ENCODE measurements at regions not wholly inside any gene's neighbourhood (a gene's known extent, or its start where the extent isn't known, plus 50 kb on each side); places are given as distances from the start of the nearest gene placed in this dataset.

- ChIA-PET RAD21 (ENCODE audit: low non-redundant PET in 1 of 2, low total read pairs in 2 of 2, uncharacterized antibody in 2 of 2, unreplicated experiment in 2 of 2) (no interaction called here), POLR2A (no interaction called here), CTCF (no interaction called here)
- Histone ChIP-seq H3K4me2 (ENCODE audit: low read length) (no peak overlapping the region), H3K9me2 (ENCODE audit: insufficient read depth) (no peaks in the 10 kb centered on the region), H3K9ac (ENCODE audit: low read length) (no peak overlapping the region), H3K79me2 (ENCODE audit: insufficient read depth, low read length) (no peaks in the 10 kb centered on the region), H3K9me3 (ENCODE audit: control insufficient read depth in 1 of 2, insufficient read depth in 1 of 2, low read depth in 1 of 2, low read length in 2 of 2) (no peaks in the 10 kb centered on the region), H2AFZ (ENCODE audit: low read depth, low read length, poor library complexity, severe bottlenecking) (no peak overlapping the region), H3K36me3 (ENCODE audit: control insufficient read depth in 1 of 2, insufficient read depth in 2 of 2, low read length in 2 of 2) (no peaks in the 10 kb centered on the region), H4K20me1 (ENCODE audit: insufficient read depth) (no peaks in the 10 kb centered on the region), H3K4me1 (ENCODE audit: control insufficient read depth in 1 of 2, insufficient read depth in 2 of 2, low read length in 2 of 2) (no peaks in the 10 kb centered on the region), H3K27me3 (ENCODE audit: insufficient read depth, low read length) (peaks cover 34% of the 10 kb centered on the region), H3K4me3 (replicated peaks in 1 of 2; ENCODE audit: low read depth in 1 of 2, low read length in 2 of 2) (no peak overlapping the region), H3K27ac (ENCODE audit: low read depth, low read length) (no peak overlapping the region)
- intact Hi-C loops (cut with micrococcal nuclease), result no loop called here
- no peak for DNase-seq (ENCODE audit: low read depth, low spot score)
- no TSS peak for BruUV-seq (replicated peaks)
- no peak for ATAC-seq
- TF ChIP-seq ELF1 (IDR thresholded peaks at IDR 0.05; ENCODE audit: borderline replicate concordance, low read depth) (no peak), POLR2A (IDR thresholded peaks at IDR 0.05; ENCODE audit: borderline replicate concordance, extremely low read depth, insufficient read depth, insufficient read length) (no peak), ZFX (IDR thresholded peaks at IDR 0.05) (no peak), CEBPB (IDR thresholded peaks at IDR 0.05; ENCODE audit: low read depth) (no peak), EGR1 (IDR thresholded peaks at IDR 0.05; ENCODE audit: low read depth) (no peak), ATF3 (IDR thresholded peaks at IDR 0.05) (no peak), RAD21 (IDR thresholded peaks at IDR 0.05; ENCODE audit: low read depth) (no peak), EZH2phosphoT487 (IDR thresholded peaks at IDR 0.05; ENCODE audit: borderline replicate concordance) (no peak)
- TF ChIP-seq, protein P1, sequence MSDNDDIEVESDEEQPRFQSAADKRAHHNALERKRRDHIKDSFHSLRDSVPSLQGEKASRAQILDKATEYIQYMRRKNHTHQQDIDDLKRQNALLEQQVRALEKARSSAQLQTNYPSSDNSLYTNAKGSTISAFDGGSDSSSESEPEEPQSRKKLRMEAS (IDR thresholded peaks at IDR 0.05), result no peak
- TF ChIP-seq, protein P2, sequence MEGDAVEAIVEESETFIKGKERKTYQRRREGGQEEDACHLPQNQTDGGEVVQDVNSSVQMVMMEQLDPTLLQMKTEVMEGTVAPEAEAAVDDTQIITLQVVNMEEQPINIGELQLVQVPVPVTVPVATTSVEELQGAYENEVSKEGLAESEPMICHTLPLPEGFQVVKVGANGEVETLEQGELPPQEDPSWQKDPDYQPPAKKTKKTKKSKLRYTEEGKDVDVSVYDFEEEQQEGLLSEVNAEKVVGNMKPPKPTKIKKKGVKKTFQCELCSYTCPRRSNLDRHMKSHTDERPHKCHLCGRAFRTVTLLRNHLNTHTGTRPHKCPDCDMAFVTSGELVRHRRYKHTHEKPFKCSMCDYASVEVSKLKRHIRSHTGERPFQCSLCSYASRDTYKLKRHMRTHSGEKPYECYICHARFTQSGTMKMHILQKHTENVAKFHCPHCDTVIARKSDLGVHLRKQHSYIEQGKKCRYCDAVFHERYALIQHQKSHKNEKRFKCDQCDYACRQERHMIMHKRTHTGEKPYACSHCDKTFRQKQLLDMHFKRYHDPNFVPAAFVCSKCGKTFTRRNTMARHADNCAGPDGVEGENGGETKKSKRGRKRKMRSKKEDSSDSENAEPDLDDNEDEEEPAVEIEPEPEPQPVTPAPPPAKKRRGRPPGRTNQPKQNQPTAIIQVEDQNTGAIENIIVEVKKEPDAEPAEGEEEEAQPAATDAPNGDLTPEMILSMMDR (IDR thresholded peaks at IDR 0.05 in 2 of 3, conservative IDR thresholded peaks at IDR 0.05 in 1 of 3; ENCODE audit: borderline replicate concordance in 1 of 3, insufficient read depth in 1 of 3, low read depth in 2 of 3, low read length in 2 of 3), result no peak
These were observed 70.8 kb downstream of the ZNF648 start for GRCh38 chr1:181990728-181991127.
